Aorta (tissue), 5 donors: ENCODE measurements at regions not wholly inside any gene's neighbourhood (a gene's known extent, or its start where the extent isn't known, plus 50 kb on each side); places are given as distances from the start of the nearest gene placed in this dataset.
"Not testable (repeated sequence)": the region's sequence is repeated elsewhere in the genome, so short reads cannot be mapped to it uniquely, and the experiment has no call there.

Experiments
- ATAC-seq: fragments of 200-7000 bp; cut with Tn5 transposase; one replicate; pipeline ENCODE4 v1.9.1; 2022; ENCODE audit warnings: moderate library complexity; ENCODE audit not compliant: low FRiP score
- DNase-seq, 2 donors: peaks; one replicate each; pipeline ENCODE4 v3.0.0-alpha.2; 2020
- H3K27ac ChIP-seq, 2 donors: one replicate each; pipeline ENCODE4 v1.5.1; 2013; ENCODE audit warnings: low read length in 2 of 2, mild to moderate bottlenecking in 2 of 2, moderate library complexity in 2 of 2, control low read depth in 1 of 2, inconsistent platforms in 1 of 2, low read depth in 1 of 2
- H3K27me3 ChIP-seq, 2 donors: one replicate each; pipeline ENCODE4 v1.6.1; 2013; ENCODE audit warnings: control low read depth in 1 of 2, low read length in 1 of 2, mild to moderate bottlenecking in 1 of 2, moderate library complexity in 1 of 2; ENCODE audit not compliant: insufficient read depth in 2 of 2, control insufficient read depth in 1 of 2
- H3K36me3 ChIP-seq, 2 donors: one replicate each; pipeline ENCODE4 v1.6.1; 2013; ENCODE audit warnings: control low read depth in 1 of 2, low read length in 1 of 2, mild to moderate bottlenecking in 1 of 2; ENCODE audit not compliant: insufficient read depth in 2 of 2, control insufficient read depth in 1 of 2
- H3K4me1 ChIP-seq, 2 donors: one replicate each; pipeline ENCODE4 v1.6.1; 2013; ENCODE audit warnings: low read length in 2 of 2, control low read depth in 1 of 2, mild to moderate bottlenecking in 1 of 2, moderate library complexity in 1 of 2; ENCODE audit not compliant: insufficient read depth in 2 of 2, control insufficient read depth in 1 of 2
- H3K4me3 ChIP-seq, 2 donors: one replicate each; pipeline ENCODE4 v1.5.1; 2013; ENCODE audit warnings: low read length in 2 of 2, control low read depth in 1 of 2, mild to moderate bottlenecking in 1 of 2
- H3K9me3 ChIP-seq: one replicate; pipeline ENCODE4 v1.6.1; 2013; ENCODE audit warnings: mild to moderate bottlenecking, low read length; ENCODE audit not compliant: control insufficient read depth
- WGBS, 2 donors: extraction: QIAGEN DNeasy Blood & Tissue Kit; methylation state at CpG; one replicate each; pipeline ENCODE4 v1.1.7; 2013; 5-methylcytosine and 5-hydroxymethylcytosine counted together
- intact Hi-C, 2 donors: fragments of 100-400 bp; cut with DNase I; formaldehyde crosslinking; loops; one replicate each; pipeline versions ENCODE4 v1.14.2 to v1.15.0; 2022
- donor health status: healthy with polysubstance abuse.
- donor health status: Bipolar disorder and iron deficiency.
- donor health status: DM: no; HTN: no; CAD: no.
- donor health status: DM: no; HTN: no; CAD: no.
- donor health status: DM: yes; HTN: yes; CAD: no.

- Histone ChIP-seq H3K27ac (no peak overlapping the region), H3K27me3 (no peaks in the 10 kb centered on the region)
These were observed 750.4 kb downstream of the TENT5A start for GRCh38 chr6:81002126-81002525.

GRCh38 chr6:80991316-80991715, 761.2 kb downstream of the TENT5A start:
- WGBS, 2 donors = 61 to 68% methylated on average over 2 of the region's 2 CpGs
- H3K9me3 ChIP-seq = no peaks in the 10 kb centered on the region
- intact Hi-C loops = no loop called here

More at GRCh38 chr6:81002126-81002525, 750.4 kb downstream of the TENT5A start:
- no peak for DNase-seq
- Histone ChIP-seq H3K36me3 (no peaks in the 10 kb centered on the region), H3K4me3 (no peak overlapping the region), H3K9me3 (no peaks in the 10 kb centered on the region), H3K4me1 (no peaks in the 10 kb centered on the region)
- intact Hi-C loops = no loop called here
- ATAC-seq = no peak
- 19 to 21% methylated on average over 1 of the region's 1 CpG for WGBS, 2 donors

GRCh38 chr6:80988892-80989291, 763.6 kb downstream of the TENT5A start:
- Histone ChIP-seq H3K4me1 (no peaks in the 10 kb centered on the region), H3K27ac (no peak overlapping the region), H3K36me3 (no peaks in the 10 kb centered on the region), H3K4me3 (no peak overlapping the region), H3K27me3 (no peaks in the 10 kb centered on the region), H3K9me3 (no peaks in the 10 kb centered on the region)
- WGBS, 2 donors = 90% methylated on average over 3 of the region's 3 CpGs
- DNase-seq = no peak
- no peak for ATAC-seq
- intact Hi-C loops = no loop called here

More at GRCh38 chr6:80991316-80991715, 761.2 kb downstream of the TENT5A start:
- Histone ChIP-seq H3K36me3 (no peaks in the 10 kb centered on the region), H3K4me1 (no peaks in the 10 kb centered on the region), H3K4me3 (no peak overlapping the region), H3K27ac (no peak overlapping the region), H3K27me3 (no peaks in the 10 kb centered on the region)
- DNase-seq (no peak), ATAC-seq (no peak)

- 66 to 69% methylated on average over 3 of the region's 3 CpGs for WGBS, 2 donors
- no peaks in the 10 kb centered on the region for H3K9me3 ChIP-seq
These were observed 764.2 kb downstream of the TENT5A start for GRCh38 chr6:80988286-80988685.

GRCh38 chr6:80981226-80981625, 771.3 kb downstream of the TENT5A start:
- ATAC-seq, H3K9me3 ChIP-seq, H3K36me3 ChIP-seq, H3K4me1 ChIP-seq, H3K4me3 ChIP-seq, H3K27ac ChIP-seq, DNase-seq, intact Hi-C loops, H3K27me3 ChIP-seq: not testable (repeated sequence)
- WGBS, 2 donors = 98 to 100% methylated on average over 2 of the region's 2 CpGs

More at GRCh38 chr6:80988286-80988685, 764.2 kb downstream of the TENT5A start:
- Histone ChIP-seq H3K36me3 (no peaks in the 10 kb centered on the region), H3K27ac (no peak overlapping the region), H3K4me1 (no peaks in the 10 kb centered on the region), H3K4me3 (no peak overlapping the region), H3K27me3 (no peaks in the 10 kb centered on the region)
- DNase-seq (no peak), ATAC-seq (no peak)
- intact Hi-C loops = no loop called here

GRCh38 chr6:80976336-80976735, 776.1 kb downstream of the TENT5A start:
- no peak for DNase-seq
- ATAC-seq = no peak
- peaks cover 5% of the 10 kb centered on the region for H3K9me3 ChIP-seq
- H3K4me1 ChIP-seq = no peaks in the 10 kb centered on the region
- H3K27ac ChIP-seq = no peak overlapping the region
- no peaks in the 10 kb centered on the region for H3K36me3 ChIP-seq
- H3K27me3 ChIP-seq = no peaks in the 10 kb centered on the region
- H3K4me3 ChIP-seq = no peak overlapping the region
- 80 to 84% methylated on average over 3 of the region's 3 CpGs for WGBS, 2 donors
- intact Hi-C loops = no loop called here

GRCh38 chr6:80974579-80974978, 777.9 kb downstream of the TENT5A start:
- Histone ChIP-seq H3K4me3 (no peak overlapping the region), H3K9me3 (peaks cover 5% of the 10 kb centered on the region), H3K27me3 (no peaks in the 10 kb centered on the region), H3K36me3 (no peaks in the 10 kb centered on the region), H3K27ac (no peak overlapping the region), H3K4me1 (no peaks in the 10 kb centered on the region)
- 95 to 96% methylated on average over 2 of the region's 2 CpGs for WGBS, 2 donors
- no peak for DNase-seq
- intact Hi-C loops = no loop called here
- ATAC-seq = no peak

- no peaks in the 10 kb centered on the region for H3K9me3 ChIP-seq
- no peak overlapping the region for H3K4me3 ChIP-seq
- no peak for ATAC-seq
- intact Hi-C loops = no loop called here
- H3K4me1 ChIP-seq = no peaks in the 10 kb centered on the region
- no peak for DNase-seq
- no peaks in the 10 kb centered on the region for H3K27me3 ChIP-seq
- no peak overlapping the region for H3K27ac ChIP-seq
- H3K36me3 ChIP-seq = no peaks in the 10 kb centered on the region
These were observed 783.0 kb downstream of the TENT5A start for GRCh38 chr6:80969439-80969838.

GRCh38 chr6:80967609-80968008, 784.9 kb downstream of the TENT5A start:
- H3K4me1 ChIP-seq = no peaks in the 10 kb centered on the region
- 63 to 65% methylated on average over 1 of the region's 1 CpG for WGBS, 2 donors
- no peak overlapping the region for H3K27ac ChIP-seq
- no peak overlapping the region for H3K4me3 ChIP-seq
- ATAC-seq = no peak
- no peaks in the 10 kb centered on the region for H3K9me3 ChIP-seq
- H3K27me3 ChIP-seq = no peaks in the 10 kb centered on the region
- no peaks in the 10 kb centered on the region for H3K36me3 ChIP-seq
- intact Hi-C loops = no loop called here
- no peak for DNase-seq
